RWPE2 (cell line): ENCODE measurements at regions not wholly inside any gene's neighbourhood (a gene's known extent, or its start where the extent isn't known, plus 50 kb on each side); places are given as distances from the start of the nearest gene placed in this dataset.

Source experiments
- ATAC-seq: fragments of 200-7000 bp; cut with Tn5 transposase; 3 replicates; pipeline ENCODE4 v1.9.1; 2021; ENCODE audit warnings: low read depth
- DNase-seq: peaks from one replicate; pipeline ENCODE4 v3.0.0-alpha.2; 2020; ENCODE audit warnings: low spot score
- H3K27ac ChIP-seq: fragments of 450-650 bp; 2 replicates; pipeline ENCODE4 v1.5.1; 2017; ENCODE audit warnings: mild to moderate bottlenecking; ENCODE audit not compliant: poor library complexity, severe bottlenecking
- H3K27me3 ChIP-seq: fragments of 250-450 bp; sonication (Bioruptor Pico); 2 replicates; pipeline ENCODE4 v1.5.1; 2021; ENCODE audit warnings: mild to moderate bottlenecking, moderate library complexity; ENCODE audit not compliant: insufficient read depth, poor library complexity, severe bottlenecking
- H3K36me3 ChIP-seq: fragments of 250-450 bp; sonication (Bioruptor Pico); 2 replicates; pipeline ENCODE4 v1.5.1; 2020; ENCODE audit warnings: low read depth, mild to moderate bottlenecking, moderate library complexity
- H3K4me1 ChIP-seq: fragments of 250-450 bp; sonication (Bioruptor Pico); 2 replicates; pipeline ENCODE4 v1.5.1; 2021; ENCODE audit warnings: mild to moderate bottlenecking, moderate library complexity; ENCODE audit not compliant: insufficient read depth, poor library complexity, severe bottlenecking
- H3K4me3 ChIP-seq: fragments of 250-450 bp; sonication (Bioruptor Pico); 2 replicates; pipeline ENCODE4 v1.5.1; 2021; ENCODE audit warnings: mild to moderate bottlenecking, moderate library complexity; ENCODE audit not compliant: severe bottlenecking
- H3K9me3 ChIP-seq: fragments of 250-450 bp; sonication (Bioruptor Pico); 2 replicates; pipeline ENCODE4 v1.5.1; 2021; ENCODE audit warnings: mild to moderate bottlenecking, moderate library complexity; ENCODE audit not compliant: severe bottlenecking
- CTCF ChIP-seq: fragments of 450-650 bp; IDR thresholded peaks from one replicate; pipeline ENCODE4 v1.5.1; 2017; ENCODE audit warnings: mild to moderate bottlenecking, moderate library complexity; ENCODE audit not compliant: poor library complexity, severe bottlenecking

- Histone ChIP-seq H3K27ac (no peak overlapping the region), H3K27me3 (no peaks in the 10 kb centered on the region), H3K9me3 (no peaks in the 10 kb centered on the region), H3K4me1 (peaks cover 3% of the 10 kb centered on the region), H3K36me3 (no peaks in the 10 kb centered on the region), H3K4me3 (no peak overlapping the region)
- no peak for TF ChIP-seq CTCF
- ATAC-seq (no peak), DNase-seq (no peak)
These were observed 860.3 kb upstream of the SEMA6D start for GRCh38 chr15:46856839-46857502.

GRCh38 chr15:46858150-46858549 is 859.2 kb upstream of the SEMA6D start:
- Histone ChIP-seq H3K36me3 (no peaks in the 10 kb centered on the region), H3K4me1 (peaks cover 3% of the 10 kb centered on the region), H3K27ac (no peak overlapping the region), H3K4me3 (no peak overlapping the region), H3K27me3 (no peaks in the 10 kb centered on the region), H3K9me3 (no peaks in the 10 kb centered on the region)
- ATAC-seq = no peak
- TF ChIP-seq CTCF = no peak
- no peak for DNase-seq

- no peaks in the 10 kb centered on the region for H3K36me3 ChIP-seq
- ATAC-seq = no peak
- no peak overlapping the region for H3K4me3 ChIP-seq
- no peak for DNase-seq
- H3K4me1 ChIP-seq = no peaks in the 10 kb centered on the region
- H3K27me3 ChIP-seq = no peaks in the 10 kb centered on the region
- no peak overlapping the region for H3K27ac ChIP-seq
- no peak for TF ChIP-seq CTCF
- H3K9me3 ChIP-seq = no peaks in the 10 kb centered on the region
These were observed 855.5 kb upstream of the SEMA6D start for GRCh38 chr15:46861796-46862195.

GRCh38 chr15:46865155-46865554 is 852.1 kb upstream of the SEMA6D start:
- Histone ChIP-seq H3K27ac (no peak overlapping the region), H3K36me3 (no peaks in the 10 kb centered on the region), H3K4me1 (no peaks in the 10 kb centered on the region), H3K4me3 (no peak overlapping the region), H3K9me3 (no peaks in the 10 kb centered on the region), H3K27me3 (no peaks in the 10 kb centered on the region)
- ATAC-seq (no peak), DNase-seq (no peak)
- no peak for TF ChIP-seq CTCF

GRCh38 chr15:46872286-46872980 is 844.9 kb upstream of the SEMA6D start:
- Histone ChIP-seq H3K4me1 (no peaks in the 10 kb centered on the region), H3K27ac (no peak overlapping the region), H3K9me3 (no peaks in the 10 kb centered on the region), H3K27me3 (no peaks in the 10 kb centered on the region), H3K4me3 (no peak overlapping the region), H3K36me3 (no peaks in the 10 kb centered on the region)
- ATAC-seq (no peak), DNase-seq (no peak)
- no peak for TF ChIP-seq CTCF
